ENCODE measurements at regions not wholly inside any gene's neighbourhood (a gene's known extent, or its start where the extent isn't known, plus 50 kb on each side); places are given as distances from the start of the nearest gene placed in this dataset.

DNA sequence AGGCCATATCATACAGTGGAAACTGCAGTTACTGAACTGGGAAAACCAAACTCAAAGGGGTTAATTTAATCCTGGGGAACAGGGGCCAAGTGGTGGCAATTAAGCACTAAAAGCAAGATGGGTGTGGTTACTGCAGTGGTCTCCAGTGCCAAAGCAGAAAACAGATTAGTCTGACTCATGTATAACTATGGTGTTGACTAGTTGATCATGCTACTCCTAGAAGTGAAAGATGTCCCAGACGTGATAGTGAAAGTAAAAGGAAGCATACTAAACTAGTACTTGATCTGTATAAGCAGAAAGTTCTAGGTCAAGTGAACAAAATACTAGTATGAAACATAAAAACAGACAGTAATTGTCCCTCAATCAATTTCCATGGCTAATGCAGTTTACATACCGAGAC is 360.0 kb upstream of the SLITRK5 start (continued):
- TF ChIP-seq EP300 (IDR thresholded peaks at IDR 0.05) (no peak), RAD21 (conservative IDR thresholded peaks at IDR 0.05 in 1 of 2, IDR thresholded peaks at IDR 0.05 in 1 of 2) (no peak)

DNA sequence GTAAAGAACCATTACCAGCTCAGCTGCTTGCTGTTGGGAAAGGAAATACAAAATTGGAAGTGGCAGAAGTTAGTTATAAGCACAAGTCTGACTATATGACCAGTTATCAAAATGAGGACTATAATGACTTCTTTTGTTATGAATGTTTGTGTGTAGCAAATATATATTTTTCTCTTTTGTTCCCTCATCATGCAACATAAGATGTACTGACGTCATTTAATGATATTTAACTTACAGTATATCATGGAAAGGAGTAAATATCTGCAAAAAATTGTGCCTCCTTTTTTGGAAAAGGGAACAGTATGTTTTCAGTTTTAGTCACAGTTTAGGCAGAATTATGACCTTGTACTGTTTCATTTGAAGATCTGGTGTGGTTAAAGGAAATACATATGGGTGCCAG is 356.3 kb upstream of the SLITRK5 start:
- Histone ChIP-seq H3K4me2 (no peak overlapping the region), H3K4me3 (no peak overlapping the region), H3K9me3 (no peaks in the 10 kb centered on the region), H3K27ac (no peak overlapping the region), H3K4me1 (no peaks in the 10 kb centered on the region)
- whole genome bisulfite sequencing (ENCODE audit: missing lambda C conversion rate), result 11% methylated on average over 1 of the region's 1 CpG
- ATAC-seq (no peak), FAIRE-seq (no peak), DNase-seq (ENCODE audit: low read depth in 1 of 2, low spot score in 1 of 2) (no peak)
- TF ChIP-seq ZFP36 (IDR thresholded peaks at IDR 0.05; ENCODE audit: borderline replicate concordance, partially characterized antibody) (no peak), RNF2 (IDR thresholded peaks at IDR 0.05; ENCODE audit: borderline replicate concordance, low read depth) (no peak), POLR2A (IDR thresholded peaks at IDR 0.05; ENCODE audit: low read length) (no peak), SMC3 (IDR thresholded peaks at IDR 0.05) (no peak), NFE2L2 (conservative IDR thresholded peaks at IDR 0.05; ENCODE audit: low read length) (no peak), EP300 (IDR thresholded peaks at IDR 0.05) (no peak), HDAC2 (IDR thresholded peaks at IDR 0.05) (no peak), RARB (CRISPR knock-in tag; IDR thresholded peaks at IDR 0.05) (no peak), CEBPB (IDR thresholded peaks at IDR 0.05) (no peak)
- TF ChIP-seq, protein P1, sequence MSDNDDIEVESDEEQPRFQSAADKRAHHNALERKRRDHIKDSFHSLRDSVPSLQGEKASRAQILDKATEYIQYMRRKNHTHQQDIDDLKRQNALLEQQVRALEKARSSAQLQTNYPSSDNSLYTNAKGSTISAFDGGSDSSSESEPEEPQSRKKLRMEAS (IDR thresholded peaks at IDR 0.05), result no peak
- ChIA-PET CTCF (no interaction called here), POLR2A (no interaction called here)

DNA sequence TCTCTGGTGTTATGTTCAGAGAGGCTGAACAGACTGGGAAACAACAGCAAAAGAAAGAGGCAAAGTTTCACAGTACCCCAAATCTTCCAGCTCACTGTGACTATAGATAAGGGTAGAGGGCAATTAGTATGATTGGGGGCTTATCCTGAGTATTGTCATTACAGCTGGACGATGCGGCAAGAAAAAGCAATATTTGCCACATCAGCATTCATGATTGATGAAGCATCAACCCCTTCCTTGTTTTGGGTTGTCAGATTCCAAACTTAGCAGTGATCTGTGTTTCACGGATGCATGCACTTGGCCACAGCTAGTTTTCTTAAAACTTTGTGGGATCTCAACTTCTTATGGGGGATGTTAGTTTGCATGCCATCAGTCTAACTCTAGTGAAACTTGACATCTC is 348.8 kb upstream of the SLITRK5 start:
- POLR2A ChIA-PET, result no interaction called here
- DNase-seq (ENCODE audit: low read depth in 1 of 2, low spot score in 1 of 2), result no peak

DNA sequence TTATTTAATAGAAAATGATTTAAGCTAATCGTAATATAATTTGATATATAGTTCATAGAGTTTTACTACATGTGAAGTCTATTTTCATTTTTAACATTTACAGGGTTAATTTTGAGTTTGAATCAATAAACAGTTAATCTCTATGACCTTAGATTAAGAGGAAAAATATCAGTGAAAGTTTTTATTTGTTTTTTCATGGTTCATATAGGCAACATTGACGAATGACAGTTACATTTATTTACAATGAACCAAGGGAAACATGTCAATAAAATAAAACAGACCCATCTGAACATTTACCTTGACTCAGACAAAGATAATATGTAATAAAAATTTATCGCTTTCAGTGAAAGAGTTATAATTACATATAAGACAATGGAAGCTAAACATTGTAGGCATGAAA is 346.6 kb upstream of the SLITRK5 start:
- ATAC-seq, result no peak
- FAIRE-seq, result no peak
- ChIA-PET CTCF (interaction anchor here (1.0 kb wide), 1 partner anchor 63 kb away, joined by 3 read pairs; no protein-coding TSS in a partner anchor), POLR2A (no interaction called here)
- TF ChIP-seq, protein P2, sequence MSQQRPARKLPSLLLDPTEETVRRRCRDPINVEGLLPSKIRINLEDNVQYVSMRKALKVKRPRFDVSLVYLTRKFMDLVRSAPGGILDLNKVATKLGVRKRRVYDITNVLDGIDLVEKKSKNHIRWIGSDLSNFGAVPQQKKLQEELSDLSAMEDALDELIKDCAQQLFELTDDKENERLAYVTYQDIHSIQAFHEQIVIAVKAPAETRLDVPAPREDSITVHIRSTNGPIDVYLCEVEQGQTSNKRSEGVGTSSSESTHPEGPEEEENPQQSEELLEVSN (IDR thresholded peaks at IDR 0.05; ENCODE audit: borderline replicate concordance, low read depth), result no peak
- TF ChIP-seq, protein P3, sequence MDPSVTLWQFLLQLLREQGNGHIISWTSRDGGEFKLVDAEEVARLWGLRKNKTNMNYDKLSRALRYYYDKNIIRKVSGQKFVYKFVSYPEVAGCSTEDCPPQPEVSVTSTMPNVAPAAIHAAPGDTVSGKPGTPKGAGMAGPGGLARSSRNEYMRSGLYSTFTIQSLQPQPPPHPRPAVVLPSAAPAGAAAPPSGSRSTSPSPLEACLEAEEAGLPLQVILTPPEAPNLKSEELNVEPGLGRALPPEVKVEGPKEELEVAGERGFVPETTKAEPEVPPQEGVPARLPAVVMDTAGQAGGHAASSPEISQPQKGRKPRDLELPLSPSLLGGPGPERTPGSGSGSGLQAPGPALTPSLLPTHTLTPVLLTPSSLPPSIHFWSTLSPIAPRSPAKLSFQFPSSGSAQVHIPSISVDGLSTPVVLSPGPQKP (IDR thresholded peaks at IDR 0.05; ENCODE audit: low read depth, low read length), result no peak
- TF ChIP-seq, protein P4, sequence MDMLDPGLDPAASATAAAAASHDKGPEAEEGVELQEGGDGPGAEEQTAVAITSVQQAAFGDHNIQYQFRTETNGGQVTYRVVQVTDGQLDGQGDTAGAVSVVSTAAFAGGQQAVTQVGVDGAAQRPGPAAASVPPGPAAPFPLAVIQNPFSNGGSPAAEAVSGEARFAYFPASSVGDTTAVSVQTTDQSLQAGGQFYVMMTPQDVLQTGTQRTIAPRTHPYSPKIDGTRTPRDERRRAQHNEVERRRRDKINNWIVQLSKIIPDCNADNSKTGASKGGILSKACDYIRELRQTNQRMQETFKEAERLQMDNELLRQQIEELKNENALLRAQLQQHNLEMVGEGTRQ (IDR thresholded peaks at IDR 0.05), result no peak
- TF ChIP-seq ZSCAN20 (CRISPR knock-in tag; IDR thresholded peaks at IDR 0.05) (no peak), RNF2 (IDR thresholded peaks at IDR 0.05; ENCODE audit: borderline replicate concordance, low read depth) (no peak), BHLHE40 (IDR thresholded peaks at IDR 0.05; ENCODE audit: low read depth, low read length) (no peak), NPAS2 (CRISPR knock-in tag; IDR thresholded peaks at IDR 0.05; ENCODE audit: borderline replicate concordance) (no peak), CBX2 (IDR thresholded peaks at IDR 0.05; ENCODE audit: borderline replicate concordance, low read depth) (no peak), POLR2A (IDR thresholded peaks at IDR 0.05; ENCODE audit: low read length) (no peak), ZFP36 (IDR thresholded peaks at IDR 0.05; ENCODE audit: borderline replicate concordance, partially characterized antibody) (no peak), JUN (IDR thresholded peaks at IDR 0.05) (no peak), HDAC2 (IDR thresholded peaks at IDR 0.05) (no peak), NFE2L2 (conservative IDR thresholded peaks at IDR 0.05; ENCODE audit: low read length) (no peak), HOXB5 (CRISPR knock-in tag; IDR thresholded peaks at IDR 0.05) (no peak), KDM5A (IDR thresholded peaks at IDR 0.05) (no peak)
- TF ChIP-seq, protein P1 (IDR thresholded peaks at IDR 0.05), result no peak
- Histone ChIP-seq H3K4me1 (no peaks in the 10 kb centered on the region), H3K4me3 (no peak overlapping the region), H3K4me2 (no peak overlapping the region), H3K27ac (no peak overlapping the region), H3K9me3 (no peaks in the 10 kb centered on the region)
- DNase-seq (ENCODE audit: low read depth in 1 of 2, low spot score in 1 of 2), result no peak
- 57% methylated on average over 3 of the region's 3 CpGs for WGBS (ENCODE audit: missing lambda C conversion rate)

More for the DNA sequence above, 348.8 kb upstream of the SLITRK5 start:
- FAIRE-seq, result no peak
- CTCF ChIA-PET, result no interaction called here
- Histone ChIP-seq H3K9me3 (no peaks in the 10 kb centered on the region), H3K4me2 (no peak overlapping the region), H3K4me3 (no peak overlapping the region), H3K27ac (no peak overlapping the region), H3K4me1 (no peaks in the 10 kb centered on the region)
- 78% methylated on average over 3 of the region's 3 CpGs for WGBS (ENCODE audit: missing lambda C conversion rate)
- TF ChIP-seq MAFK (IDR thresholded peaks at IDR 0.05; ENCODE audit: partially characterized antibody), result peak; percentile 69
- TF ChIP-seq, protein P5, sequence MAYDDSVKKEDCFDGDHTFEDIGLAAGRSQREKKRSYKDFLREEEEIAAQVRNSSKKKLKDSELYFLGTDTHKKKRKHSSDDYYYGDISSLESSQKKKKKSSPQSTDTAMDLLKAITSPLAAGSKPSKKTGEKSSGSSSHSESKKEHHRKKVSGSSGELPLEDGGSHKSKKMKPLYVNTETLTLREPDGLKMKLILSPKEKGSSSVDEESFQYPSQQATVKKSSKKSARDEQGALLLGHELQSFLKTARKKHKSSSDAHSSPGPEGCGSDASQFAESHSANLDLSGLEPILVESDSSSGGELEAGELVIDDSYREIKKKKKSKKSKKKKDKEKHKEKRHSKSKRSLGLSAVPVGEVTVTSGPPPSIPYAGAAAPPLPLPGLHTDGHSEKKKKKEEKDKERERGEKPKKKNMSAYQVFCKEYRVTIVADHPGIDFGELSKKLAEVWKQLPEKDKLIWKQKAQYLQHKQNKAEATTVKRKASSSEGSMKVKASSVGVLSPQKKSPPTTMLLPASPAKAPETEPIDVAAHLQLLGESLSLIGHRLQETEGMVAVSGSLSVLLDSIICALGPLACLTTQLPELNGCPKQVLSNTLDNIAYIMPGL (CRISPR knock-in tag; IDR thresholded peaks at IDR 0.05; ENCODE audit: borderline replicate concordance), result no peak
- ATAC-seq, result no peak
